GM23248 (cell line): ENCODE measurements at regions not wholly inside any gene's neighbourhood (a gene's known extent, or its start where the extent isn't known, plus 50 kb on each side); places are given as distances from the start of the nearest gene placed in this dataset.

Experiments used
- EZH2 ChIP-seq: fragments of 200-600 bp; sonication (generic); IDR thresholded peaks from 2 replicates; pipeline ENCODE4 v1.6.1; 2018; ENCODE audit warnings: antibody characterized with exemption, mild to moderate bottlenecking; ENCODE audit not compliant: insufficient read depth, poor library complexity, severe bottlenecking
- EZH2phosphoT487 ChIP-seq: fragments of 200-600 bp; sonication (generic); IDR thresholded peaks from 2 replicates; pipeline ENCODE4 v1.6.1; 2018; ENCODE audit warnings: antibody characterized with exemption, moderate library complexity, mild to moderate bottlenecking, low read depth; ENCODE audit not compliant: insufficient read depth

DNA sequence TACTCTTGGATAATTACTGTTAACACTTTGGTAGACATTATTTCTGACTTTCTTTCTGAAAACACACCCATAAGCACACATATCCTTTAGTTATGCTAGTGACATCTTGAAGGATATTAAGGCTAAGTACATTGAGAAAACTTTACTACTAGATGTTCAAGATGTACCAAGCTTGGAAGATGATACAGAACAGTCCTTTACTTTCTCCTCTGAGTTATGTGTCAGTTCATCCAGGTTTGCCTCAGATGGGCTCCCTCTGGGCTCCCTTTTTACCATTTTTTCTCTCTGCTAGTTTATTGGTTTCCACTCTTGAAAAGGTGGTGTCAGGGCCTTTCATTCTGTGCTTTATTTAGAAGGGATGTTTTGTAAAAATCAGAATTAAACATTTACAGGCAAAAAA, 172.3 kb downstream of the S1PR1 start:
- TF ChIP-seq EZH2 = no peak
- TF ChIP-seq EZH2phosphoT487 = no peak
